OCI-LY3 (cell line): ENCODE measurements at regions not wholly inside any gene's neighbourhood (a gene's known extent, or its start where the extent isn't known, plus 50 kb on each side); places are given as distances from the start of the nearest gene placed in this dataset.

Experiments used
- CTCF ChIP-seq: fragments of 200-600, 300-600 bp; sonication (generic); IDR thresholded peaks from 2 replicates; pipeline ENCODE4 v1.5.1; 2014; ENCODE audit warnings: antibody characterized with exemption, low read length, low read depth
- EZH2phosphoT487 ChIP-seq: fragments of 200-600 bp; shearing (Covaris generic); IDR thresholded peaks from 2 replicates; pipeline ENCODE4 v1.6.1; 2018; ENCODE audit warnings: antibody characterized with exemption, mixed run types, low read depth

- TF ChIP-seq CTCF (no peak), EZH2phosphoT487 (no peak)
Measured at GRCh38 chr6:21828704-21829103, 235.2 kb downstream of the SOX4 start.
